Endodermal cell (in vitro differentiated cells): ENCODE measurements at regions not wholly inside any gene's neighbourhood (a gene's known extent, or its start where the extent isn't known, plus 50 kb on each side); places are given as distances from the start of the nearest gene placed in this dataset.

Experiments
- DNase-seq: peaks from one replicate; pipeline ENCODE4 v3.0.0-alpha.2; 2017
- H3K27ac ChIP-seq: 2 replicates; pipeline ENCODE4 v1.5.1; 2013; ENCODE audit warnings: mild to moderate bottlenecking, low read depth, low read length, moderate library complexity
- H3K27me3 ChIP-seq: 2 replicates; pipeline ENCODE4 v1.6.1; 2013; ENCODE audit warnings: mild to moderate bottlenecking, low read length, moderate library complexity; ENCODE audit not compliant: insufficient read depth, control insufficient read depth, poor library complexity, severe bottlenecking
- H3K36me3 ChIP-seq: 2 replicates; pipeline ENCODE4 v1.7.0; 2013; ENCODE audit warnings: mild to moderate bottlenecking, low read length, moderate library complexity; ENCODE audit not compliant: control insufficient read depth, insufficient read depth
- H3K4me1 ChIP-seq: one replicate; pipeline ENCODE4 v1.7.0; 2013; ENCODE audit warnings: low read length; ENCODE audit not compliant: control insufficient read depth, insufficient read depth
- H3K4me3 ChIP-seq: 2 replicates; pipeline ENCODE4 v1.5.1; 2013; ENCODE audit warnings: mild to moderate bottlenecking, low read length, moderate library complexity
- H3K9ac ChIP-seq: 2 replicates; pipeline ENCODE4 v1.6.1; 2013; ENCODE audit warnings: mild to moderate bottlenecking, low read length, moderate library complexity; ENCODE audit not compliant: poor library complexity, severe bottlenecking; ENCODE audit errors: extremely low read depth
- H3K9me3 ChIP-seq: 2 replicates; pipeline ENCODE4 v1.6.1; 2013; ENCODE audit warnings: mild to moderate bottlenecking, low read length, moderate library complexity; ENCODE audit not compliant: control insufficient read depth
- H3K27ac Mint-ChIP-seq: 2 replicates; pipeline ENCODE4 v1.8.0; 2020; ENCODE audit warnings: mixed read lengths
- H3K27me3 Mint-ChIP-seq: 2 replicates; pipeline ENCODE4 v1.8.0; 2021; ENCODE audit warnings: mild to moderate bottlenecking, mixed read lengths; ENCODE audit not compliant: insufficient read depth
- H3K36me3 Mint-ChIP-seq: 2 replicates; pipeline ENCODE4 v1.8.0; 2020; ENCODE audit warnings: low read depth, mixed read lengths
- H3K4me1 Mint-ChIP-seq: 2 replicates; pipeline ENCODE4 v1.8.0; 2020; ENCODE audit warnings: mixed read lengths
- H3K4me3 Mint-ChIP-seq: 2 replicates; pipeline ENCODE4 v1.8.0; 2020; ENCODE audit warnings: mild to moderate bottlenecking, moderate library complexity, mixed read lengths
- H3K9me3 Mint-ChIP-seq: 2 replicates; pipeline ENCODE4 v1.8.0; 2020; ENCODE audit warnings: mild to moderate bottlenecking, mixed read lengths
- WGBS, 2 experiments: methylation state at CpG; one replicate each; pipeline versions ENCODE4 v1.1.5 to v1.1.7; 2013; ENCODE audit warnings: missing lambda C conversion rate in 2 of 2, mixed read lengths in 1 of 2; ENCODE audit not compliant: insufficient coverage in 1 of 2, insufficient read length in 1 of 2; 5-methylcytosine and 5-hydroxymethylcytosine counted together
- TF ChIP-seq, protein P1 (sequence below): fragments of 200-600 bp; sonication (generic); conservative IDR thresholded peaks from 2 replicates; pipeline ENCODE4 v1.5.0; 2021; ENCODE audit warnings: antibody characterized with exemption, mild to moderate bottlenecking

DNA sequence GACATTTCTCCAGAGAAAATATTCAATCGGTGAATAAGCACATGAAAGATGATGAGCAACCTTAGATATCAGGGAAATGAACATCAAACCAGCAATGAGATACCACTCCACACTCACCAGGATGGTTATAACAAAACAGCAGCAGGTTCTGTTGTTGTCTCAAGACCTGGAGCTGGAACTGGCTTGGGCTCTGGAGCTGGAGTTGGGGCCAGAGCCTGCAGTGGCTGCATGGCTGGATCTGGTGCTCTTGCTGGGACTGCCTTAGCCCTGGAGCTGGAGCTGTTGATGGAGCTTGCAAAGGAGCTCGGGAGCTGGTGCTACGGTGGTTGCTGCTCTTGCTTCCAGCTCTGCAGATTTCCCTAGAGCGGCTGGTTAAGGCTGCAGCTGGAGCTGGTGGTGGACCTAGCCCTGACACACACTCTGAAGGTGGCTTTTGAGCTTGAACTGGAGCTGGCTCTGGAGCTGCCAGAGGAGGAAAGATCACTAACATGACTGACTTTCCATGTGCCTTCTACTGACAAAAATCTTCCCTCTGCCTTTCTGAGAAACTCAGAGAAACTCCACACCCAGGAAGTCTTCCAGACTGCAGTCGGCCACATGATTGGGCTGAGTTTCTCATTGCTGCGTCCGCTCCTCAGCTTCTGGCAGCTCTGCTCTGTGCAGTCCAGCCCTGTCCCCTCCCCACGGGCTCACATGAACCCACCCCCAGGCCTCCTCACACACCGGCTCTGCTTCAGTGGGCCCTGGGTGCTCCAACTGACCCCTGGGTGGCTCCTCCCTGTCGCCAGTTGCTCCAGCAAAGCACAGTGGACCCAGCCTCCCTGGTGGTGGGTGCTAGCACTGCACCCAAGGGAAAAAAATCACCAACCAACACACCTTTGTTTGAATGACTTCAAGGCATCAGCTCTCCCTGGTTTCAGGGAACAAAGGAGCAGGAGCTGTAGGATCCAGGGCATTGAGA, 139.1 kb upstream of the FMN2 start:
- Mint-ChIP-seq H3K4me3 (no peak overlapping the region), H3K27ac (no peak overlapping the region), H3K36me3 (no peaks in the 10 kb centered on the region), H3K9me3 (no peaks in the 10 kb centered on the region), H3K27me3 (no peaks in the 10 kb centered on the region), H3K4me1 (no peaks in the 10 kb centered on the region)
- Histone ChIP-seq H3K9me3 (no peaks in the 10 kb centered on the region), H3K27me3 (no peaks in the 10 kb centered on the region), H3K36me3 (no peaks in the 10 kb centered on the region), H3K4me1 (no peaks in the 10 kb centered on the region), H3K27ac (no peak overlapping the region), H3K4me3 (no peak overlapping the region), H3K9ac (no peak overlapping the region)
- TF ChIP-seq, protein P1, sequence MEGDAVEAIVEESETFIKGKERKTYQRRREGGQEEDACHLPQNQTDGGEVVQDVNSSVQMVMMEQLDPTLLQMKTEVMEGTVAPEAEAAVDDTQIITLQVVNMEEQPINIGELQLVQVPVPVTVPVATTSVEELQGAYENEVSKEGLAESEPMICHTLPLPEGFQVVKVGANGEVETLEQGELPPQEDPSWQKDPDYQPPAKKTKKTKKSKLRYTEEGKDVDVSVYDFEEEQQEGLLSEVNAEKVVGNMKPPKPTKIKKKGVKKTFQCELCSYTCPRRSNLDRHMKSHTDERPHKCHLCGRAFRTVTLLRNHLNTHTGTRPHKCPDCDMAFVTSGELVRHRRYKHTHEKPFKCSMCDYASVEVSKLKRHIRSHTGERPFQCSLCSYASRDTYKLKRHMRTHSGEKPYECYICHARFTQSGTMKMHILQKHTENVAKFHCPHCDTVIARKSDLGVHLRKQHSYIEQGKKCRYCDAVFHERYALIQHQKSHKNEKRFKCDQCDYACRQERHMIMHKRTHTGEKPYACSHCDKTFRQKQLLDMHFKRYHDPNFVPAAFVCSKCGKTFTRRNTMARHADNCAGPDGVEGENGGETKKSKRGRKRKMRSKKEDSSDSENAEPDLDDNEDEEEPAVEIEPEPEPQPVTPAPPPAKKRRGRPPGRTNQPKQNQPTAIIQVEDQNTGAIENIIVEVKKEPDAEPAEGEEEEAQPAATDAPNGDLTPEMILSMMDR: peak; percentile 80
- WGBS, 2 experiments: 87 to 97% methylated on average over 3 to 10 of the region's 10 CpGs
- DNase-seq: peak; percentile 89

DNA sequence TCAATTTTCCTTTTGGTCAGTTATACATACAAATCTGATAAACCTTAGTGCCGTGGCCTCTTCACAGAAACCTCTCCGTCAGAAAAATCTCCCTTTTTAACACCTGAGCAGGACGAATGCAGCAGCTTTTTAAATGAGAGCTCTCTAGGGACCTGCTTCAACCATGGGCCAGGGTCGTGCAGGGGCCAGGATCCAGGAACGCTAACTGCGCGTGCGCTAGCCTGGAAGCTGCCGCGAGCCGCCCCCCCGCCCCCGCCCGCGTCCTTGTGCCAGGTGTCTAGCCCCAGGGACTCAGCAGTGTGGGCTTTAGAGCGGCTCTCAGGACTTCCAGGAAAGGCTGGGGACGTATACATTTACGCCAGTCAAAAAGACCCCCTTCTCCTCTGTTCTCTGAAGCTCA, 136.8 kb upstream of the FMN2 start:
- no peaks in the 10 kb centered on the region for H3K9me3 ChIP-seq
- TF ChIP-seq, protein P1: no peak
- WGBS, 2 experiments: 91 to 100% methylated on average over 11 to 18 of the region's 18 CpGs
- DNase-seq: no peak
- no peaks in the 10 kb centered on the region for H3K27me3 Mint-ChIP-seq
- no peak overlapping the region for H3K27ac Mint-ChIP-seq
- no peaks in the 10 kb centered on the region for H3K36me3 ChIP-seq
- no peak overlapping the region for H3K4me3 Mint-ChIP-seq
- no peak overlapping the region for H3K9ac ChIP-seq
- H3K27me3 ChIP-seq: no peaks in the 10 kb centered on the region
- H3K27ac ChIP-seq: no peak overlapping the region
- no peaks in the 10 kb centered on the region for H3K9me3 Mint-ChIP-seq
- H3K4me1 Mint-ChIP-seq: no peaks in the 10 kb centered on the region
- no peak overlapping the region for H3K4me3 ChIP-seq
- H3K36me3 Mint-ChIP-seq: no peaks in the 10 kb centered on the region
- no peaks in the 10 kb centered on the region for H3K4me1 ChIP-seq

DNA sequence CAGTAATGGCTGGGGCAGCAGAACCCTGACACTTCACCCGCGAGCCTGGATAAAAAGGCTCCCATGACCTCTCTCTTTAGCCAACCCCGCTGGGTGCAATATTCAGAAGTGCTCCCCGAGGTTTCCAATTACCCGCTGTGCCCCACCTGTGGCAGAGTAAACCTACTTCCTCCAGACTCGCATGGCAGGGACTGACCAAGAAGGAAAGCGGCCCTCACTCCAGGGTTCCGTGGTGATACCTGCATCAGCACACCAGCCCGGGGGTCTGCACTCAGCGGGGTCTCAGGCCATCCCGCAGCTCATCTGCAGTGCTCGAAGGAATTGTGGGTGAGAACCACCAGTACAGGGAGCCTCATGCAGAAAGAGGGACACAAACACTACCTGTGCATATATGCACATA, 136.3 kb upstream of the FMN2 start:
- Histone ChIP-seq H3K9me3 (no peaks in the 10 kb centered on the region), H3K4me3 (no peak overlapping the region), H3K27me3 (no peaks in the 10 kb centered on the region), H3K9ac (no peak overlapping the region), H3K36me3 (no peaks in the 10 kb centered on the region), H3K4me1 (no peaks in the 10 kb centered on the region), H3K27ac (no peak overlapping the region)
- no peaks in the 10 kb centered on the region for H3K27me3 Mint-ChIP-seq
- no peaks in the 10 kb centered on the region for H3K4me1 Mint-ChIP-seq
- no peak for DNase-seq
- TF ChIP-seq, protein P1: no peak
- no peaks in the 10 kb centered on the region for H3K36me3 Mint-ChIP-seq
- H3K9me3 Mint-ChIP-seq: no peaks in the 10 kb centered on the region
- no peak overlapping the region for H3K27ac Mint-ChIP-seq
- 83 to 93% methylated on average over 4 to 12 of the region's 12 CpGs for WGBS, 2 experiments
- no peak overlapping the region for H3K4me3 Mint-ChIP-seq
